ENCODE measurements at regions not wholly inside any gene's neighbourhood (a gene's known extent, or its start where the extent isn't known, plus 50 kb on each side); places are given as distances from the start of the nearest gene placed in this dataset.

DNA sequence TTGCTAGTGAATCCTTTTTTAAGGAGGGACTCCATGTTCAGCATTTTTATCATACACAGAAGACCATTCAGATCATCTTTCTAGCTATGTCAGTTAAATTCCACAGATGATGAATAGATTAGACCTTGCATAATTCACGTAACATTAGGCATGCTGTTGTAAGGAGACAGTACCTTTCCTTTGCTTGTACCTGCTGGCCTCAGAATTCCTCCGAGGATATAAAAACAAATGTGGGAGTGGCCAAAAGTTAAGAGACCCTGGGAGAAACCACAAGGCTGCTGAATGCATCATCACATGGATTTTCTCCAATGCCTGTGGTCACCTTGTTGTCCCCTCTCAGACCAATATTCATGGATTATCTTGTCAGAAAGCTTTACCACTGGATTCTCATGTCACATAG is 201.4 kb downstream of the MAGEB17 start:
- DNase-seq (ENCODE audit: low read depth, low spot score) (no peak), ATAC-seq (no peak), FAIRE-seq (no peak)
- Histone ChIP-seq H3K4me1 (ENCODE audit: control insufficient read depth, insufficient read depth, low read length) (no peaks in the 10 kb centered on the region), H3K4me3 (no peak overlapping the region), H3K9me3 (replicated peaks; ENCODE audit: control insufficient read depth, insufficient read depth, low read length) (no peaks in the 10 kb centered on the region), H3K9ac (ENCODE audit: control insufficient read depth, insufficient read depth, low read length) (no peak overlapping the region), H4K20me1 (ENCODE audit: control insufficient read depth, insufficient read depth) (no peaks in the 10 kb centered on the region), H3K36me3 (ENCODE audit: control insufficient read depth in 2 of 2, insufficient read depth in 2 of 2, low read length in 1 of 2) (no peaks in the 10 kb centered on the region), H3K79me2 (ENCODE audit: control insufficient read depth, insufficient read depth, low read length) (no peaks in the 10 kb centered on the region), H3K27me3 (replicated peaks in 1 of 2; ENCODE audit: control insufficient read depth in 2 of 2, insufficient read depth in 2 of 2, low read length in 1 of 2) (no peaks in the 10 kb centered on the region), H2AFZ (ENCODE audit: control insufficient read depth, low read depth, low read length) (no peak overlapping the region), H3K4me2 (ENCODE audit: control insufficient read depth, insufficient read depth) (no peak overlapping the region), H3K27ac (ENCODE audit: control insufficient read depth, insufficient read depth) (no peak overlapping the region)
- intact Hi-C loops (cut with micrococcal nuclease; ENCODE audit: unreplicated experiment) (no loop called here), in situ Hi-C loops (cut with MboI) (no loop called here)
- POLR2A ChIA-PET: no interaction called here
- CTCF ChIA-PET: no interaction called here
- SMC1A ChIA-PET (ENCODE audit: uncharacterized antibody, unreplicated experiment): no interaction called here
- no TSS peak for BruUV-seq (replicated peaks)
- no peak for TF ChIP-seq MTA3 (IDR thresholded peaks at IDR 0.05; ENCODE audit: borderline replicate concordance, low read length)
- TF ChIP-seq, protein P1, sequence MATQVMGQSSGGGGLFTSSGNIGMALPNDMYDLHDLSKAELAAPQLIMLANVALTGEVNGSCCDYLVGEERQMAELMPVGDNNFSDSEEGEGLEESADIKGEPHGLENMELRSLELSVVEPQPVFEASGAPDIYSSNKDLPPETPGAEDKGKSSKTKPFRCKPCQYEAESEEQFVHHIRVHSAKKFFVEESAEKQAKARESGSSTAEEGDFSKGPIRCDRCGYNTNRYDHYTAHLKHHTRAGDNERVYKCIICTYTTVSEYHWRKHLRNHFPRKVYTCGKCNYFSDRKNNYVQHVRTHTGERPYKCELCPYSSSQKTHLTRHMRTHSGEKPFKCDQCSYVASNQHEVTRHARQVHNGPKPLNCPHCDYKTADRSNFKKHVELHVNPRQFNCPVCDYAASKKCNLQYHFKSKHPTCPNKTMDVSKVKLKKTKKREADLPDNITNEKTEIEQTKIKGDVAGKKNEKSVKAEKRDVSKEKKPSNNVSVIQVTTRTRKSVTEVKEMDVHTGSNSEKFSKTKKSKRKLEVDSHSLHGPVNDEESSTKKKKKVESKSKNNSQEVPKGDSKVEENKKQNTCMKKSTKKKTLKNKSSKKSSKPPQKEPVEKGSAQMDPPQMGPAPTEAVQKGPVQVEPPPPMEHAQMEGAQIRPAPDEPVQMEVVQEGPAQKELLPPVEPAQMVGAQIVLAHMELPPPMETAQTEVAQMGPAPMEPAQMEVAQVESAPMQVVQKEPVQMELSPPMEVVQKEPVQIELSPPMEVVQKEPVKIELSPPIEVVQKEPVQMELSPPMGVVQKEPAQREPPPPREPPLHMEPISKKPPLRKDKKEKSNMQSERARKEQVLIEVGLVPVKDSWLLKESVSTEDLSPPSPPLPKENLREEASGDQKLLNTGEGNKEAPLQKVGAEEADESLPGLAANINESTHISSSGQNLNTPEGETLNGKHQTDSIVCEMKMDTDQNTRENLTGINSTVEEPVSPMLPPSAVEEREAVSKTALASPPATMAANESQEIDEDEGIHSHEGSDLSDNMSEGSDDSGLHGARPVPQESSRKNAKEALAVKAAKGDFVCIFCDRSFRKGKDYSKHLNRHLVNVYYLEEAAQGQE (IDR thresholded peaks at IDR 0.05; ENCODE audit: low read depth, low read length): no peak
- TF ChIP-seq STAT3 (IDR thresholded peaks at IDR 0.05; ENCODE audit: low read depth, low read length): no peak
- TF ChIP-seq, protein P2, sequence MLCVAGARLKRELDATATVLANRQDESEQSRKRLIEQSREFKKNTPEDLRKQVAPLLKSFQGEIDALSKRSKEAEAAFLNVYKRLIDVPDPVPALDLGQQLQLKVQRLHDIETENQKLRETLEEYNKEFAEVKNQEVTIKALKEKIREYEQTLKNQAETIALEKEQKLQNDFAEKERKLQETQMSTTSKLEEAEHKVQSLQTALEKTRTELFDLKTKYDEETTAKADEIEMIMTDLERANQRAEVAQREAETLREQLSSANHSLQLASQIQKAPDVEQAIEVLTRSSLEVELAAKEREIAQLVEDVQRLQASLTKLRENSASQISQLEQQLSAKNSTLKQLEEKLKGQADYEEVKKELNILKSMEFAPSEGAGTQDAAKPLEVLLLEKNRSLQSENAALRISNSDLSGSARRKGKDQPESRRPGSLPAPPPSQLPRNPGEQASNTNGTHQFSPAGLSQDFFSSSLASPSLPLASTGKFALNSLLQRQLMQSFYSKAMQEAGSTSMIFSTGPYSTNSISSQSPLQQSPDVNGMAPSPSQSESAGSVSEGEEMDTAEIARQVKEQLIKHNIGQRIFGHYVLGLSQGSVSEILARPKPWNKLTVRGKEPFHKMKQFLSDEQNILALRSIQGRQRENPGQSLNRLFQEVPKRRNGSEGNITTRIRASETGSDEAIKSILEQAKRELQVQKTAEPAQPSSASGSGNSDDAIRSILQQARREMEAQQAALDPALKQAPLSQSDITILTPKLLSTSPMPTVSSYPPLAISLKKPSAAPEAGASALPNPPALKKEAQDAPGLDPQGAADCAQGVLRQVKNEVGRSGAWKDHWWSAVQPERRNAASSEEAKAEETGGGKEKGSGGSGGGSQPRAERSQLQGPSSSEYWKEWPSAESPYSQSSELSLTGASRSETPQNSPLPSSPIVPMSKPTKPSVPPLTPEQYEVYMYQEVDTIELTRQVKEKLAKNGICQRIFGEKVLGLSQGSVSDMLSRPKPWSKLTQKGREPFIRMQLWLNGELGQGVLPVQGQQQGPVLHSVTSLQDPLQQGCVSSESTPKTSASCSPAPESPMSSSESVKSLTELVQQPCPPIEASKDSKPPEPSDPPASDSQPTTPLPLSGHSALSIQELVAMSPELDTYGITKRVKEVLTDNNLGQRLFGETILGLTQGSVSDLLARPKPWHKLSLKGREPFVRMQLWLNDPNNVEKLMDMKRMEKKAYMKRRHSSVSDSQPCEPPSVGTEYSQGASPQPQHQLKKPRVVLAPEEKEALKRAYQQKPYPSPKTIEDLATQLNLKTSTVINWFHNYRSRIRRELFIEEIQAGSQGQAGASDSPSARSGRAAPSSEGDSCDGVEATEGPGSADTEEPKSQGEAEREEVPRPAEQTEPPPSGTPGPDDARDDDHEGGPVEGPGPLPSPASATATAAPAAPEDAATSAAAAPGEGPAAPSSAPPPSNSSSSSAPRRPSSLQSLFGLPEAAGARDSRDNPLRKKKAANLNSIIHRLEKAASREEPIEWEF (IDR thresholded peaks at IDR 0.05; ENCODE audit: insufficient replicate concordance, low read depth, low read length): no peak
- TF ChIP-seq, protein P3, sequence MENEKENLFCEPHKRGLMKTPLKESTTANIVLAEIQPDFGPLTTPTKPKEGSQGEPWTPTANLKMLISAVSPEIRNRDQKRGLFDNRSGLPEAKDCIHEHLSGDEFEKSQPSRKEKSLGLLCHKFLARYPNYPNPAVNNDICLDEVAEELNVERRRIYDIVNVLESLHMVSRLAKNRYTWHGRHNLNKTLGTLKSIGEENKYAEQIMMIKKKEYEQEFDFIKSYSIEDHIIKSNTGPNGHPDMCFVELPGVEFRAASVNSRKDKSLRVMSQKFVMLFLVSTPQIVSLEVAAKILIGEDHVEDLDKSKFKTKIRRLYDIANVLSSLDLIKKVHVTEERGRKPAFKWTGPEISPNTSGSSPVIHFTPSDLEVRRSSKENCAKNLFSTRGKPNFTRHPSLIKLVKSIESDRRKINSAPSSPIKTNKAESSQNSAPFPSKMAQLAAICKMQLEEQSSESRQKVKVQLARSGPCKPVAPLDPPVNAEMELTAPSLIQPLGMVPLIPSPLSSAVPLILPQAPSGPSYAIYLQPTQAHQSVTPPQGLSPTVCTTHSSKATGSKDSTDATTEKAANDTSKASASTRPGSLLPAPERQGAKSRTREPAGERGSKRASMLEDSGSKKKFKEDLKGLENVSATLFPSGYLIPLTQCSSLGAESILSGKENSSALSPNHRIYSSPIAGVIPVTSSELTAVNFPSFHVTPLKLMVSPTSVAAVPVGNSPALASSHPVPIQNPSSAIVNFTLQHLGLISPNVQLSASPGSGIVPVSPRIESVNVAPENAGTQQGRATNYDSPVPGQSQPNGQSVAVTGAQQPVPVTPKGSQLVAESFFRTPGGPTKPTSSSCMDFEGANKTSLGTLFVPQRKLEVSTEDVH (IDR thresholded peaks at IDR 0.05; ENCODE audit: low read depth, partially characterized antibody): no peak
- TF ChIP-seq NR2C2 (IDR thresholded peaks at IDR 0.05; ENCODE audit: borderline replicate concordance, control insufficient read depth, insufficient read length, low read depth): no peak
- TF ChIP-seq, protein P4, sequence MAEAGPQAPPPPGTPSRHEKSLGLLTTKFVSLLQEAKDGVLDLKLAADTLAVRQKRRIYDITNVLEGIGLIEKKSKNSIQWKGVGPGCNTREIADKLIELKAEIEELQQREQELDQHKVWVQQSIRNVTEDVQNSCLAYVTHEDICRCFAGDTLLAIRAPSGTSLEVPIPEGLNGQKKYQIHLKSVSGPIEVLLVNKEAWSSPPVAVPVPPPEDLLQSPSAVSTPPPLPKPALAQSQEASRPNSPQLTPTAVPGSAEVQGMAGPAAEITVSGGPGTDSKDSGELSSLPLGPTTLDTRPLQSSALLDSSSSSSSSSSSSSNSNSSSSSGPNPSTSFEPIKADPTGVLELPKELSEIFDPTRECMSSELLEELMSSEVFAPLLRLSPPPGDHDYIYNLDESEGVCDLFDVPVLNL (IDR thresholded peaks at IDR 0.05; ENCODE audit: low read depth, low read length): no peak
- TF ChIP-seq CREM (IDR thresholded peaks at IDR 0.05; ENCODE audit: low read depth): no peak
- no peak for TF ChIP-seq NBN (IDR thresholded peaks at IDR 0.05)
- 39% methylated on average over 2 of the region's 2 CpGs for WGBS (ENCODE audit: insufficient coverage, insufficient replicate concordance, low lambda C conversion rate, missing lambda C conversion rate)
- RAD21 ChIA-PET (ENCODE audit: unreplicated experiment): no interaction called here

Measured in GM12878 (cell line).